ENCODE measurements at regions not wholly inside any gene's neighbourhood (a gene's known extent, or its start where the extent isn't known, plus 50 kb on each side); places are given as distances from the start of the nearest gene placed in this dataset.

- no peak for DNase-seq
Measured at GRCh38 chr11:11076276-11076675, 218.4 kb upstream of the ZBED5 start.

- no peak for DNase-seq
Measured at GRCh38 chr11:11075515-11076171, 217.8 kb upstream of the ZBED5 start.

GRCh38 chr11:11074686-11075335 is 217.0 kb upstream of the ZBED5 start:
- DNase-seq, result no peak

GRCh38 chr11:11073996-11074395 is 216.1 kb upstream of the ZBED5 start:
- no peak for DNase-seq

- DNase-seq, result no peak
Measured at GRCh38 chr11:11072067-11072466, 214.2 kb upstream of the ZBED5 start.

GRCh38 chr11:11071486-11071885 is 213.6 kb upstream of the ZBED5 start:
- no peak for DNase-seq

GRCh38 chr11:11070976-11071375 is 213.1 kb upstream of the ZBED5 start:
- no peak for DNase-seq

- DNase-seq, result no peak
Measured at GRCh38 chr11:11069841-11070835, 212.3 kb upstream of the ZBED5 start.

- DNase-seq, result no peak
Measured at GRCh38 chr11:11068113-11068512, 210.3 kb upstream of the ZBED5 start.

GRCh38 chr11:11065396-11065795 is 207.5 kb upstream of the ZBED5 start:
- DNase-seq, result no peak

GRCh38 chr11:11057472-11057854 is 199.6 kb upstream of the ZBED5 start:
- DNase-seq, result no peak

GRCh38 chr11:11056749-11057471 is 199.1 kb upstream of the ZBED5 start:
- DNase-seq, result no peak

GRCh38 chr11:11056316-11056715 is 198.5 kb upstream of the ZBED5 start:
- DNase-seq, result no peak

GRCh38 chr11:11047851-11048610 is 190.2 kb upstream of the ZBED5 start:
- DNase-seq, result no peak

- DNase-seq, result no peak
Measured at GRCh38 chr11:11046781-11047180, 188.9 kb upstream of the ZBED5 start.

GRCh38 chr11:11045156-11045930 is 187.5 kb upstream of the ZBED5 start:
- DNase-seq, result no peak

GRCh38 chr11:11044137-11044855 is 186.4 kb upstream of the ZBED5 start:
- DNase-seq, result no peak

GRCh38 chr11:11043721-11044120 is 185.9 kb upstream of the ZBED5 start:
- DNase-seq, result no peak

GRCh38 chr11:11039208-11039965 is 181.5 kb upstream of the ZBED5 start:
- DNase-seq, result no peak

GRCh38 chr11:11038782-11039181 is 180.9 kb upstream of the ZBED5 start:
- DNase-seq, result no peak

All from CD4-positive, alpha-beta T cell treated with Interferon gamma for 1 hour (primary cell).